Mesenchymal stem cell (in vitro differentiated cells and primary cell): ENCODE measurements at regions not wholly inside any gene's neighbourhood (a gene's known extent, or its start where the extent isn't known, plus 50 kb on each side); places are given as distances from the start of the nearest gene placed in this dataset.
A peak's percentile ranks its signal among the peaks of the same experiment; 100 is the strongest.

Experiments
- DNase-seq: peaks from one replicate; pipeline ENCODE4 v3.0.0-alpha.2; 2013
- H2AFZ ChIP-seq: one replicate; pipeline ENCODE4 v1.6.1; 2013; ENCODE audit warnings: low read depth, mild to moderate bottlenecking, control low read depth, inconsistent platforms, low read length, moderate library complexity
- H2AK5ac ChIP-seq: 2 replicates; pipeline ENCODE4 v1.6.1; 2013; ENCODE audit warnings: low read length, moderate library complexity, mild to moderate bottlenecking, inconsistent platforms; ENCODE audit not compliant: severe bottlenecking
- H2BK120ac ChIP-seq: one replicate; pipeline ENCODE4 v1.6.1; 2013; ENCODE audit warnings: low read depth, mild to moderate bottlenecking, inconsistent platforms, low read length, moderate library complexity
- H2BK12ac ChIP-seq, 2 experiments: one replicate each; pipeline ENCODE4 v1.6.1; 2013; ENCODE audit warnings: inconsistent platforms in 2 of 2, low read length in 2 of 2, mild to moderate bottlenecking in 2 of 2, moderate library complexity in 2 of 2, control low read depth in 1 of 2
- H2BK15ac ChIP-seq: one replicate; pipeline ENCODE4 v1.6.1; 2013; ENCODE audit warnings: mild to moderate bottlenecking, low read depth, inconsistent platforms; ENCODE audit not compliant: poor library complexity, severe bottlenecking
- H2BK5ac ChIP-seq: 2 replicates; pipeline ENCODE4 v1.6.1; 2013; ENCODE audit warnings: low read depth, mild to moderate bottlenecking, low read length, control low read depth, inconsistent platforms; ENCODE audit not compliant: poor library complexity, severe bottlenecking
- H3K14ac ChIP-seq, 2 experiments: one replicate each; pipeline ENCODE4 v1.6.1; 2013; ENCODE audit warnings: inconsistent platforms in 2 of 2, low read length in 2 of 2, control low read depth in 1 of 2, mild to moderate bottlenecking in 1 of 2, moderate library complexity in 1 of 2
- H3K18ac ChIP-seq, 2 experiments: one replicate each; pipeline ENCODE4 v1.6.1; 2013; ENCODE audit warnings: inconsistent platforms in 2 of 2, low read length in 2 of 2, control low read depth in 1 of 2, low read depth in 1 of 2, mild to moderate bottlenecking in 1 of 2
- H3K23ac ChIP-seq, 2 experiments: one replicate each; pipeline ENCODE4 v1.6.1; 2013; ENCODE audit warnings: inconsistent platforms in 2 of 2, low read length in 2 of 2, mild to moderate bottlenecking in 2 of 2, moderate library complexity in 2 of 2, control low read depth in 1 of 2
- H3K27ac ChIP-seq: 2 replicates; pipeline ENCODE4 v1.5.1; 2013; ENCODE audit warnings: mild to moderate bottlenecking, moderate library complexity, low read length, control low read depth, inconsistent platforms; ENCODE audit not compliant: poor library complexity, severe bottlenecking
- H3K27me3 ChIP-seq, 2 experiments: 2 replicates each; pipeline versions ENCODE4 v1.6.1 to v1.7.0; 2013; ENCODE audit warnings: low read length in 2 of 2, mild to moderate bottlenecking in 2 of 2, moderate library complexity in 2 of 2, control low read depth in 1 of 2, inconsistent platforms in 1 of 2; ENCODE audit not compliant: control insufficient read depth in 1 of 2, insufficient read depth in 1 of 2
- H3K36me3 ChIP-seq, 2 experiments: 2 replicates each; pipeline versions ENCODE4 v1.6.1 to v1.7.0; 2013; ENCODE audit warnings: low read length in 2 of 2, control low read depth in 1 of 2, inconsistent platforms in 1 of 2, low read depth in 1 of 2, mild to moderate bottlenecking in 1 of 2; ENCODE audit not compliant: insufficient read depth in 2 of 2, control insufficient read depth in 1 of 2
- H3K4ac ChIP-seq, 2 experiments: one replicate each; pipeline ENCODE4 v1.6.1; 2013; ENCODE audit warnings: inconsistent platforms in 2 of 2, low read length in 2 of 2, mild to moderate bottlenecking in 2 of 2, moderate library complexity in 2 of 2, control low read depth in 1 of 2, low read depth in 1 of 2
- H3K4me1 ChIP-seq: 2 replicates; pipeline ENCODE4 v1.6.1; 2013; ENCODE audit warnings: low read depth, low read length, control low read depth; ENCODE audit not compliant: control insufficient read depth, insufficient read depth
- H3K4me2 ChIP-seq: 2 replicates; pipeline ENCODE4 v1.6.1; 2013; ENCODE audit warnings: low read length, mild to moderate bottlenecking, inconsistent platforms; ENCODE audit not compliant: poor library complexity, severe bottlenecking
- H3K4me3 ChIP-seq, 2 experiments: 2 replicates each; pipeline versions ENCODE4 v1.5.1 to v1.7.0; 2013; ENCODE audit warnings: low read length in 2 of 2, mild to moderate bottlenecking in 2 of 2, control low read depth in 1 of 2, low read depth in 1 of 2; ENCODE audit not compliant: insufficient read depth in 1 of 2
- H3K79me1 ChIP-seq: replicated peaks from 2 replicates; pipeline ENCODE4 v1.6.1; 2013; ENCODE audit warnings: mild to moderate bottlenecking, control low read depth, low read length, inconsistent platforms; ENCODE audit not compliant: poor library complexity, severe bottlenecking
- H3K9ac ChIP-seq: 2 replicates; pipeline ENCODE4 v1.7.0; 2013; ENCODE audit warnings: mild to moderate bottlenecking, low read length, moderate library complexity
- H3K9me3 ChIP-seq: 2 replicates; pipeline ENCODE4 v1.7.0; 2013; ENCODE audit warnings: mild to moderate bottlenecking, low read length; ENCODE audit not compliant: control insufficient read depth
- H4K8ac ChIP-seq: one replicate; pipeline ENCODE4 v1.6.1; 2013; ENCODE audit warnings: inconsistent platforms, mild to moderate bottlenecking, low read length, moderate library complexity
- H4K91ac ChIP-seq: one replicate; pipeline ENCODE4 v1.6.1; 2013; ENCODE audit warnings: mild to moderate bottlenecking, low read length, inconsistent platforms
- WGBS: methylation state at CpG from one replicate; pipeline ENCODE4 v1.1.7; 2013; ENCODE audit warnings: mixed read lengths; 5-methylcytosine and 5-hydroxymethylcytosine counted together

DNA sequence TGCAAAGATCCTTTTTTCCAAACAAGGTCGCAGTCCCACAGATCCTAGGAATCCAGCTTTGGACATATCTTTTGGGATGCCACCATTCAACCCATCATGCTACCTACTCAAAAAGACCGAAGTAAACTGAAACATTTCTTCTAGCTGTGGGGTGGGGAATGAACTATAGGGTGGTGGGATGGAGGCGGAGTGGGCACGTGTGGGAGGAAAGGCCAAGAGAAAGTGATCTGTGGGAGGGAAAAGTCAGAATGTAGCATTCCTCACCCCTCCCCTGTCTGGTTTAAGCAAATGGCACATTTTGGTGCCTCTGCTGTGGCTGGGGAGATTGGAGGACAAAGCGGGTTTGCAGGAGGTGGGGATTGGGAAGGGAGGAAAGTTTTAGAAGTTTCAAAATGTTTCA, 59.2 kb upstream of the IL17B start:
- no peak overlapping the region for H4K91ac ChIP-seq
- no peak overlapping the region for H2AK5ac ChIP-seq
- H4K8ac ChIP-seq, result no peak overlapping the region
- peak overlapping the region in 1 of 2 experiments; percentile 82 for H3K14ac ChIP-seq
- H3K9ac ChIP-seq, result no peak overlapping the region
- H3K27ac ChIP-seq, result no peak overlapping the region
- H3K79me1 ChIP-seq, result no peaks in the 10 kb centered on the region
- peak overlapping the region in 1 of 2 experiments; percentile 73 for H3K23ac ChIP-seq
- H3K4ac ChIP-seq, result no peak overlapping the region
- H3K27me3 ChIP-seq, result no peaks in the 10 kb centered on the region
- no peak overlapping the region for H2BK120ac ChIP-seq
- no peak overlapping the region for H2BK5ac ChIP-seq
- no peaks in the 10 kb centered on the region for H3K36me3 ChIP-seq
- H2BK15ac ChIP-seq, result no peak overlapping the region
- peak overlapping the region in 1 of 2 experiments; percentile 71 for H3K18ac ChIP-seq
- H3K4me2 ChIP-seq, result no peak overlapping the region
- no peak overlapping the region for H3K4me3 ChIP-seq
- peaks cover 11% of the 10 kb centered on the region for H3K4me1 ChIP-seq
- H2BK12ac ChIP-seq, result no peak overlapping the region
- H2AFZ ChIP-seq, result no peak overlapping the region
- WGBS, result 82% methylated on average over 3 of the region's 5 CpGs
- H3K9me3 ChIP-seq, result no peaks in the 10 kb centered on the region
- DNase-seq, result no peak

DNA sequence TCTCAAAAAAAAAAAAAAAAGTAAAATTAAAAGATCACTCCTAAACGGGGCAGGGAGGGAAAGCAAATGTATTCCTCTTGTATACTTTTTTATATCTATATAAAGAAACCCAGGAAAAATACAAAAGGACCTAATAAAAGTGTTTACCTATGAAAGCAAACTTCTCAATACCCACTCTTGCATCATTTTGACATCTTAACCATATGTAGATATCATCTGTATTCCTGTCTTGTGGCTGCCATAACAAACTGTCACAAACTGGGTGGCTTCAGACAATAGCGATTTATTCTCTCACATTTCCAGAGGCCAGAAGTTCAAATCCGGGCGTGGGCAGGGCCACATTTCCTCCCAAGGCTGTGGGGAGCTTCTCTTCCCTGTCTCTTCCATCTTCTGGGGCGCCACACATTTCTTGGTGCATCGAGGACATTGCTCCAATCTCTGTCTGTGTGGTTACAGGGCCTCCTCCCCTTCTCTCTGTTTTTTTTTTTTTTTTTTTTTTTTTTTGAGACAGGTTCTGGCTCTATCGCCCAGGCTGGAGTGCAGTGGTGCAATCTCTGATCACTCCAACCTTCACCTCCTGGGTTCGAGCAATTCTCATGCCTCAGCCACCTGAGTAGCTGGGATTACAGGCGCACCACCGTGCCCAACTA, 58.4 kb upstream of the IL17B start:
- no peak overlapping the region for H3K23ac ChIP-seq

GRCh38 chr5:149435660-149436059, 56.6 kb upstream of the IL17B start:
- H2BK15ac ChIP-seq, result no peak overlapping the region
- no peak for DNase-seq
- H3K9me3 ChIP-seq, result no peaks in the 10 kb centered on the region
- H3K79me1 ChIP-seq, result no peaks in the 10 kb centered on the region
- H3K9ac ChIP-seq, result no peak overlapping the region
- no peak overlapping the region for H3K27ac ChIP-seq
- H3K4me2 ChIP-seq, result no peak overlapping the region
- H2BK120ac ChIP-seq, result peak overlapping the region; percentile 2
- no peak overlapping the region for H3K14ac ChIP-seq
- H4K8ac ChIP-seq, result no peak overlapping the region
- peak overlapping the region; percentile 9 to 13 for H3K4ac ChIP-seq
- H3K4me3 ChIP-seq, result no peak overlapping the region
- H3K23ac ChIP-seq, result no peak overlapping the region
- peak overlapping the region in 1 of 2 experiments; percentile 23 for H3K18ac ChIP-seq
- no peak overlapping the region for H2BK5ac ChIP-seq
- no peak overlapping the region for H2AFZ ChIP-seq
- peaks cover 10% of the 10 kb centered on the region for H3K4me1 ChIP-seq
- H2AK5ac ChIP-seq, result no peak overlapping the region
- peak overlapping the region in 1 of 2 experiments; percentile 38 for H2BK12ac ChIP-seq
- peak overlapping the region; percentile 73 for H4K91ac ChIP-seq
- H3K36me3 ChIP-seq, result peaks cover 0 to 11% of the 10 kb centered on the region in 2 experiments
- H3K27me3 ChIP-seq, result no peaks in the 10 kb centered on the region

More for the DNA sequence above, 58.4 kb upstream of the IL17B start:
- H3K27ac ChIP-seq, result no peak overlapping the region
- no peaks in the 10 kb centered on the region for H3K27me3 ChIP-seq
- no peak overlapping the region for H3K4me2 ChIP-seq
- H2BK5ac ChIP-seq, result no peak overlapping the region
- H3K18ac ChIP-seq, result no peak overlapping the region
- 86% methylated on average over 9 of the region's 10 CpGs for WGBS
- no peak overlapping the region for H3K4ac ChIP-seq
- H2BK15ac ChIP-seq, result no peak overlapping the region
- H3K4me1 ChIP-seq, result peaks cover 8% of the 10 kb centered on the region
- H3K4me3 ChIP-seq, result no peak overlapping the region
- no peaks in the 10 kb centered on the region for H3K36me3 ChIP-seq
- H3K79me1 ChIP-seq, result no peaks in the 10 kb centered on the region
- H2AK5ac ChIP-seq, result no peak overlapping the region
- H4K8ac ChIP-seq, result no peak overlapping the region
- H2BK12ac ChIP-seq, result peak overlapping the region in 1 of 2 experiments; percentile 15
- no peak overlapping the region for H2AFZ ChIP-seq
- no peak overlapping the region for H2BK120ac ChIP-seq
- no peak overlapping the region for H3K14ac ChIP-seq
- H4K91ac ChIP-seq, result no peak overlapping the region
- no peaks in the 10 kb centered on the region for H3K9me3 ChIP-seq
- H3K9ac ChIP-seq, result no peak overlapping the region
- DNase-seq, result no peak

- H2BK120ac ChIP-seq, result no peak overlapping the region
- no peak overlapping the region for H3K4me3 ChIP-seq
- H4K91ac ChIP-seq, result no peak overlapping the region
- H3K27me3 ChIP-seq, result no peaks in the 10 kb centered on the region
- no peak overlapping the region for H2AK5ac ChIP-seq
- no peaks in the 10 kb centered on the region for H3K79me1 ChIP-seq
- no peak for DNase-seq
- H2BK5ac ChIP-seq, result no peak overlapping the region
- H4K8ac ChIP-seq, result no peak overlapping the region
- H3K9ac ChIP-seq, result no peak overlapping the region
- H2BK12ac ChIP-seq, result no peak overlapping the region
- H3K27ac ChIP-seq, result no peak overlapping the region
- H2BK15ac ChIP-seq, result no peak overlapping the region
- H3K23ac ChIP-seq, result no peak overlapping the region
- peaks cover 0 to 16% of the 10 kb centered on the region in 2 experiments for H3K36me3 ChIP-seq
- H3K14ac ChIP-seq, result no peak overlapping the region
- peaks cover 13% of the 10 kb centered on the region for H3K4me1 ChIP-seq
- H3K9me3 ChIP-seq, result no peaks in the 10 kb centered on the region
- H3K4me2 ChIP-seq, result no peak overlapping the region
- H2AFZ ChIP-seq, result no peak overlapping the region
- H3K18ac ChIP-seq, result no peak overlapping the region
- WGBS, result 94% methylated on average over 6 of the region's 7 CpGs
- H3K4ac ChIP-seq, result no peak overlapping the region
These were observed 55.9 kb upstream of the IL17B start for GRCh38 chr5:149435015-149435376.
